RWPE1 (cell line): ENCODE measurements at regions not wholly inside any gene's neighbourhood (a gene's known extent, or its start where the extent isn't known, plus 50 kb on each side); places are given as distances from the start of the nearest gene placed in this dataset.

Experiments
- CTCF ChIA-PET: fragments of 350-600 bp; sonication (Branson Sonifier 250); formaldehyde crosslinking; extraction: SDS; loops from one replicate; lab custom pipeline; 2021; lab: Yijun Ruan, JAX
- POLR2A ChIA-PET: fragments of 400-600 bp; formaldehyde crosslinking; extraction: SDS; loops from one replicate; lab custom pipeline; 2020; ENCODE audit warnings: antibody characterized with exemption; ENCODE audit not compliant: low non-redundant PET; lab: Yijun Ruan, JAX
- DNase-seq: peaks from one replicate; pipeline ENCODE4 v3.0.0; 2012; ENCODE audit warnings: low spot score
- H3K27ac ChIP-seq: fragments of 450-650 bp; 2 replicates; pipeline ENCODE4 v1.5.1; 2017
- CTCF ChIP-seq: fragments of 450-650 bp; conservative IDR thresholded peaks from 2 replicates; pipeline ENCODE4 v1.5.1; 2017; ENCODE audit warnings: low read depth, mild to moderate bottlenecking

DNA sequence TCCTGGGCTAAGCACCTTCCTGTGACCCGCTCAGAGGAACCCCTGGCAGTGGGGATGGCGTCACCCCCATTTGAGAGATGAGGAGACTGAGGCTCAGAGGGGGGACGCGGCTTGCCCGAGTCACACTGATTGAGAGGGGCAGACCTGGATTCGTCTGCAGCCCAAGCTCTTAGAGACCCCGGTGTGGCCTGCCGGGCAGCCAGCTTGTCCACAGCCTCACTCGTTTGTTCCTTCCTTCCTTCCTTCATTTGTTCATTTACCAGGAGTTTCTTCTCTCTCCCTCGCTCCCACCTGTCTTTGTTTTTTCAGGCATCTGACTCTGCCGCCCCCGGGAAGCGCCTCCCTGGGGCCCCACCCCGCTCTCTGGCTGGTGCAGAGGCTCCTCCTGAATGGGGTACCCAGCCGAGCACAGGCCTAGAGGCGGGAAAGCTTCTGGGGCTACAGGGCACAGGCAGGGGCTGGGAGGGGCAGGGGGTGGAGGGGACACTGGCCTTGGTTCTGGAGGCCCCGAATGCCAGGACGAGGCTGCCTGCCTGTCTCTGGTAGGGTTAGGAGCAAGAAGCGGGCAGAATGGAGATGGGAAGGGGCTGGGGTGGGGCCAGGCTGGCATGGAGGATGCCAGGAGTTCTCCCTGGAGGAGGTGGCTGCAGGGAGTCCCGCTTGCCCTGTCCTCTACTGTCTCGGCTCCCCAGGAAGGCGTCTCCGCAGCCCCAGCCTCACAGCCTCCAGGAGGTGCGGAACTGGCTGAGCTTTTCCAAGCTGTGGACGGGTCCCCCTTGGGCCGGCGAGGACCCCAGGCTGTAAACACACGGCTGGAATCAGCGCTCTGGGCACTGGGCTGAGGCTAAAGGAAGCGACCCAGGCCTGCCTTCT is 91.6 kb downstream of the UNCX start:
- DNase-seq: no peak
- CTCF ChIA-PET: interaction anchor here (0.5 kb wide), 1 partner anchor 100 kb away, joined by 3 read pairs; no protein-coding TSS in a partner anchor
- H3K27ac ChIP-seq: no peak overlapping the region
- TF ChIP-seq CTCF: no peak
- POLR2A ChIA-PET: no interaction called here

DNA sequence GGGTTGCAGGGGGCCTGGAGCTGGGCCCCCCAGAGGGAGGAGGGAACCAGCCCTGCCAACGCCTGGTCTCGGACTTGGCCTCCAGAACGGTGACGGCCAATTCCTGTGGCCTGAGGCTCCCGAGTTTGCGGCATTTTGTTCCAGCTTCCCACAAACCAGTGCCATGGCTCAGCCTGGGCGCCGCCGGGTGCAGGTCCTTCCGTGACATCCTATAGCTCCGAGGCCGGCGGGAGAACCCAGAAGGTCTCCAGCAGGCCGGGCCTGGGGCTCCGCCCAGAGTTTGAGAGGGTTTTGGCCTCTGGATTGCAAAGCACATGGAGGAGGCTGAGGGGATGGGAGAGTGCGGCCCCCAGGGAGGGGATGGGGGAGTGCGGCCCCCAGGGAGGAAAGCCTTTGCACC is 92.6 kb downstream of the UNCX start:
- POLR2A ChIA-PET: no interaction called here
- H3K27ac ChIP-seq: no peak overlapping the region
- no peak for DNase-seq
- TF ChIP-seq CTCF: no peak
- CTCF ChIA-PET: no interaction called here

DNA sequence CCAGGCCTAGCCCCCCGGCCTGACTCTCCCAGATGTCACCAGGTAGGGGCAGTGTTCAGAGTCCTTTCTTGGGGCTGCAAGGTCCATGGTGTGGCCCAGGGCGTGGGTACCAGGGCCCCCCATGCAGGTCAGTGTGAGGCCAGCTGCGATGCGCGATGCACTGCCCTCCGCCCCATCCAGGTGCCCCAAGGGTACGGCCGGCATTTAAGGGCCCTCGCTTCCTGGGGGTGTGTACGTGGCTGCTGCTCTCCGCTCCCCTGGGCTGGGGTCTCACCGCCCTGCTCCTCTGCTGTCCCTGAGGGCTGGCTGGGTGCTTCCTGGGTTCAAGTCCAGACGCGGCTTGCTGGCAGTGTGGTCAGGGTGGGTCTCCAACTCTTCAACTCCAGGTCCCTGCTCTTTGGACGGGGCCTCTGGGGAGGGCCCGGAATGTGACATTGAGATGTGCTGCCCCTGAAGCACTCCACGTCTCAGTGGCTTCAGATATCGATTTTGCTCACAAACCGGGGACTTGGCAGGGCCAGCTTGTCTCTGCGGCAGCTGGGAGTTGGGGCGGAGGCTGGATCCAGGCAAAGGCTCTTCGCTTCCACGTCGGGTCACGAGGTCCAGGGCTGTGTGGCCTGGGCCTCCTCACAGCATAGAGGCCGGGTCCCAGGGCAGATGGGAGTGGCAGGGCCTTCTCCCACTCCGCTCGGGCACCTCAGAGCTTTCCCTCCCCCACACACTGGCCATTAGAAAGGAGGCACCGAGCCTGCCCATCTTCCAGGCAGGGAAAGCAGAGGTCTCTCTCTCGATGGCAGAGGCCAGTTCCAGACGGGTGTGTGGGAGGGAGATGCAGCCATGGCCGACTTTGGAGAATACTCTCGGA is 93.2 kb downstream of the UNCX start:
- CTCF ChIA-PET: no interaction called here

GRCh38 chr7:1326511-1326785 is 93.8 kb downstream of the UNCX start:
- no peak overlapping the region for H3K27ac ChIP-seq
- TF ChIP-seq CTCF: no peak
- CTCF ChIA-PET: no interaction called here
- DNase-seq: no peak
- POLR2A ChIA-PET: no interaction called here

More for the DNA sequence above, 93.2 kb downstream of the UNCX start:
- no peak overlapping the region for H3K27ac ChIP-seq
- POLR2A ChIA-PET: no interaction called here
- no peak for TF ChIP-seq CTCF
- DNase-seq: no peak

GRCh38 chr7:1329261-1329660 is 96.6 kb downstream of the UNCX start:
- CTCF ChIA-PET: no interaction called here
- POLR2A ChIA-PET: no interaction called here
- TF ChIP-seq CTCF: no peak
- no peak overlapping the region for H3K27ac ChIP-seq
- no peak for DNase-seq

GRCh38 chr7:1329966-1330800 is 97.5 kb downstream of the UNCX start:
- ChIA-PET POLR2A (no interaction called here), CTCF (no interaction called here)
- DNase-seq: no peak

More at GRCh38 chr7:1329966-1330800, 97.5 kb downstream of the UNCX start:
- H3K27ac ChIP-seq: no peak overlapping the region
- TF ChIP-seq CTCF: no peak
